Skeletal muscle satellite cell (primary cell): ENCODE measurements at regions not wholly inside any gene's neighbourhood (a gene's known extent, or its start where the extent isn't known, plus 50 kb on each side); places are given as distances from the start of the nearest gene placed in this dataset.
"Not testable (repeated sequence)": the region's sequence is repeated elsewhere in the genome, so short reads cannot be mapped to it uniquely, and the experiment has no call there.

Experiments used
- H3K27me3 ChIP-seq: 2 replicates; pipeline ENCODE4 v1.7.0; 2013; ENCODE audit warnings: low read length; ENCODE audit not compliant: control insufficient read depth, insufficient read depth
- H3K36me3 ChIP-seq: 2 replicates; pipeline ENCODE4 v1.7.0; 2013; ENCODE audit warnings: mild to moderate bottlenecking, control low read depth, low read length; ENCODE audit not compliant: insufficient read depth
- H3K4me1 ChIP-seq: 2 replicates; pipeline ENCODE4 v1.7.0; 2013; ENCODE audit warnings: low read length; ENCODE audit not compliant: control insufficient read depth, insufficient read depth
- H3K4me2 ChIP-seq: 2 replicates; pipeline ENCODE4 v1.7.0; 2013; ENCODE audit warnings: mild to moderate bottlenecking, low read length
- H3K4me3 ChIP-seq: 2 replicates; pipeline ENCODE4 v1.7.0; 2013; ENCODE audit warnings: low read length
- H3K9ac ChIP-seq: 2 replicates; pipeline ENCODE4 v1.7.0; 2013; ENCODE audit warnings: mild to moderate bottlenecking, low read depth, low read length, moderate library complexity
- H3K9me3 ChIP-seq: replicated peaks from 2 replicates; pipeline ENCODE4 v1.7.0; 2013; ENCODE audit warnings: mild to moderate bottlenecking, control low read depth, low read length

DNA sequence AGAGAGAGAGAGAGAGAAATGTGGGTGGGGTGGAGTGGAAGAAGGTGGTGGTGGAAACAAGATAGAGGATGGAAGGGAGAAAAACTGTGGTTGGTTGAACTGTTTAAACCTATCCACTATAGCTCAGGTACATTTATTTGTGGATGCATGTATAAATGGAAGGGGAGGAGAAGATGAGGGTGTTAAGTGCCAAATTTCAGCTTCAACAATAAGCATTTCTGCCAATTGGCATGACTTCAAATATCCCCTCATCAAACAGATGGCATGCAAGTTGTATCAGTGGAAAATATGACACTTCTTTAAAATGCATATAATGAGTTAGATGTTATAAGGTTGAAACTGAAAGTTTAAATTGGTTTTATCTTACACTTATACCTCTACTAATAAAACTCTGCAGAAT, 216.1 kb downstream of the LMBRD1 start:
- Histone ChIP-seq H3K9me3 (no peaks in the 10 kb centered on the region), H3K4me2 (no peak overlapping the region), H3K4me3 (no peak overlapping the region), H3K4me1 (peaks cover 9% of the 10 kb centered on the region), H3K9ac (no peak overlapping the region), H3K27me3 (no peaks in the 10 kb centered on the region), H3K36me3 (no peaks in the 10 kb centered on the region)

DNA sequence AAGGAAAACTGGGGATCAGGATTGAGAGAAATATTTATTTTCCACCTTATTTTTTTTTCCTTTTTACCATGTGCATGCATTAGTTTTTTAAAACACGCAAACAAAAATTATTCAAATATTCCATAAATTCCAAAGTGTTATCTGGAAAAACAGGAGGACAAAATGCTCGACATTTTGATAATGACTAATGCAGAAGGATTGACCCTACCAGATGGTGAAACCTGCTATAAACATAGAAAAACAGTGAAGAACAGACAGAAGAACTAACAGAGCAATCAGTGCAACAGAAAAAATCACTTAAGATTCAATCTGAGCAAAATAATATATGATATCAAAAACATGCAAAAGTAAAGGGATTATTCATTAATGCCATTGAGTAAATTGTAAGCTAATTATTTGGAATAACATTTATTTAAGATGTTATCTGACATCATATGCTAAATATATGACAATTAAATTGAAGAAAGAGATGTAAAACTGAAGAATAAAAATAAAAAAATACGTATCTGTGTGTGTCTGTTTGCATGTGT, 218.4 kb downstream of the LMBRD1 start:
- no peaks in the 10 kb centered on the region for H3K27me3 ChIP-seq
- no peaks in the 10 kb centered on the region for H3K36me3 ChIP-seq
- H3K9me3 ChIP-seq, result no peaks in the 10 kb centered on the region
- no peak overlapping the region for H3K4me2 ChIP-seq
- no peak overlapping the region for H3K4me3 ChIP-seq
- H3K4me1 ChIP-seq, result no peaks in the 10 kb centered on the region
- H3K9ac ChIP-seq, result no peak overlapping the region

DNA sequence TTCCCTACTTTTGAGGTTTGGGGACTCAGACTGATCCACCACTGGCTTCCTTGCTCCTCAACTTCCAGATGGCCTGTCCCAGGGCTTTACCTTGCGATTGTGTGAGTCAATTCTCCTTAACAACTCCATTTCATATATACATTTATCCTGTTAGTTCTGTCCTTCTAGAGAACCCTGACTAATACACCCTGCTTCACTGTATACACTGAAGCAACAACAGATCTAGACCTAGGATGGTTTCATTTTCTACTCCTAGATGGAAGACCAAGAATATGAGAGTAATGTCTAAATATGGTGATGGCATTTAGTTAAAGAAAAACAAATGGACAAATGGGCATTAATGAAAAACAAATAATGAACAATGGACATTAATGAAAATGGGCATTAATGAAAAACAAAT, 225.6 kb downstream of the LMBRD1 start:
- no peaks in the 10 kb centered on the region for H3K9me3 ChIP-seq
- H3K36me3 ChIP-seq, result no peaks in the 10 kb centered on the region
- no peak overlapping the region for H3K4me3 ChIP-seq
- no peaks in the 10 kb centered on the region for H3K27me3 ChIP-seq
- no peaks in the 10 kb centered on the region for H3K4me1 ChIP-seq
- no peak overlapping the region for H3K4me2 ChIP-seq
- no peak overlapping the region for H3K9ac ChIP-seq

DNA sequence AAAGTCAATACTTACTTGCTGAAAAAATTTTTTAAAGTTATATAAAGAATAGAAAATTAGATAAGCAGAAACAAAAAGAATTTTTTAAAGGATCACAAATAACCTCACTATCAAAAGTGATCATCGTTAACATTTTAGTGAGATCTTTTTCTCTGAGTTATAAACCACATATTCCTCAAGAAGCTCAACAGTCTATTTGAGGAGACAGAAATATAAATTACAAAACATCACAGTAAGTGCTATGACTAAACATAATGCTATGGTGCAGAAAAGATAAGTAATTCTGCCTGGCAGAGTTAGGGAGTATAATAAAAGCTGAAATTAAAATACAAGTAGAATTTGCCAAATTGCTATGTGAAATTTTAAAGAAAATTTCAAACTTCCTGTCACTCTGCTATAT, 226.7 kb downstream of the LMBRD1 start:
- Histone ChIP-seq H3K4me2 (no peak overlapping the region), H3K27me3 (no peaks in the 10 kb centered on the region), H3K36me3 (no peaks in the 10 kb centered on the region), H3K4me3 (no peak overlapping the region), H3K9ac (no peak overlapping the region), H3K4me1 (no peaks in the 10 kb centered on the region), H3K9me3 (no peaks in the 10 kb centered on the region)

DNA sequence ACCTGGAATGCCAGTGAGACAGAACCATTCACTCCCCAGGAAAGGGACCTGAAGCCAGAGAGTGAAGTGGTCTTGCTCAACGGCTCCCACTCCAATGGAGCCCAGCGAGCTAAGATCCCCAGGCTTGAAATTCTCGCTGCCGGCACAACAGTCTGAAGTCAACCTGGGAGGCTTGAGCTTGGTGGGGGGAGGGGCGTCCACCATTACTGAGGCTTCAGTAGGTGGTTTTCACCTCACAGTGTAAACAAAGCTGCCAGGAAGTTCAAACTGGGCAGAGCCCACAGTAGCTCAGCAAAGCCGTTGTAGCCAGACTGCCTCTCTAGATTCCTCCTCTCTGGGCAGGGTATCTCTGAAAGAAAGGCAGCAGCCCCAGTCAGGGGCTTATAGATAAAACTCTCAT, 236.2 kb downstream of the LMBRD1 start:
- not testable (repeated sequence) for H3K9me3 ChIP-seq, H3K9ac ChIP-seq, H3K4me2 ChIP-seq, H3K36me3 ChIP-seq, H3K4me1 ChIP-seq, H3K27me3 ChIP-seq, H3K4me3 ChIP-seq

DNA sequence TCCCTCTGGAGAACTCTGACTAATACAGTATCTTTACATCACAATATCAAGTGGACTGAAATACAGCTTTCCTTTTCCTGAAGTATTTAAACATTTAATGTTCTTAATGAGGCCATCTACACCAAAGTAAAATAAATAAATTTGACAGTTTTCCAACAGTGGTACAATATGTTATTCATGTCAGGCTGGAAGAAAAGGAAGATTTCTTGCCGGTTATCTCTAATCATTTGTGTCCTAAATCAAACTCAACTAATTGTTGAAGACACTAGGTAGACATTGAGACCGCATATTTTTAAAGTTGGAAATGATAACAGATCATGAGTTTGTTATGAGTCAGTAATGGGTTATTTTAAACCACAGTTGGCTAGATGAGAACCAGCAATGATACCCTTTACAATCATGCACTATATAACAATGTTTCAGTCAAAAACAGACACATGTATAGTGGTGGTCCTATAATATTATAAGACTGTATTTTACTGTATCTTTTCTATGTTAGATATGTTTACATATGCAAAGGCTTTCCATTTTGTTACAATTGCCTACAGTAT, 241.6 kb downstream of the LMBRD1 start:
- H3K9ac ChIP-seq, result no peak overlapping the region
- no peak overlapping the region for H3K4me3 ChIP-seq
- H3K4me2 ChIP-seq, result no peak overlapping the region
- no peaks in the 10 kb centered on the region for H3K9me3 ChIP-seq
- H3K36me3 ChIP-seq, result no peaks in the 10 kb centered on the region
- H3K27me3 ChIP-seq, result no peaks in the 10 kb centered on the region
- no peaks in the 10 kb centered on the region for H3K4me1 ChIP-seq

DNA sequence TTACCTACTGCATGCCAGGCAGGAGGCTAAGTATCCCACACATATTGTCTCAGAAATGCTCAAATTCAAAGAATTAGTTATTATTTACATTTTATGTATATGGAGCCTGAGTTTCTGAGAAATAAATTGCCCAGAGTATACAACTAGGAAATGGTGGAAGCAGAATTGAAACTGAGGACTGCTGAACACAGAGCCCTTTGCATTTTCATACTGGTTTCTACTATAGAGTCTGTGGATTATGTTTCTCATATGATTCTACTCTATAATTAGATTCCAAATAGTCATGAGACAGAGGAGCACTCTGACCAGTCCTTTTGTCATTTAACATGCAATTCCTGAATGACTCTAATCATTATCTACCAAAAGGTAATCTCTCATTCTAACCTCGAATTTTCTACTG, 254.3 kb downstream of the LMBRD1 start:
- no peaks in the 10 kb centered on the region for H3K9me3 ChIP-seq
- no peaks in the 10 kb centered on the region for H3K36me3 ChIP-seq
- no peaks in the 10 kb centered on the region for H3K27me3 ChIP-seq
- no peak overlapping the region for H3K4me2 ChIP-seq
- H3K9ac ChIP-seq, result no peak overlapping the region
- H3K4me3 ChIP-seq, result no peak overlapping the region
- H3K4me1 ChIP-seq, result no peaks in the 10 kb centered on the region

DNA sequence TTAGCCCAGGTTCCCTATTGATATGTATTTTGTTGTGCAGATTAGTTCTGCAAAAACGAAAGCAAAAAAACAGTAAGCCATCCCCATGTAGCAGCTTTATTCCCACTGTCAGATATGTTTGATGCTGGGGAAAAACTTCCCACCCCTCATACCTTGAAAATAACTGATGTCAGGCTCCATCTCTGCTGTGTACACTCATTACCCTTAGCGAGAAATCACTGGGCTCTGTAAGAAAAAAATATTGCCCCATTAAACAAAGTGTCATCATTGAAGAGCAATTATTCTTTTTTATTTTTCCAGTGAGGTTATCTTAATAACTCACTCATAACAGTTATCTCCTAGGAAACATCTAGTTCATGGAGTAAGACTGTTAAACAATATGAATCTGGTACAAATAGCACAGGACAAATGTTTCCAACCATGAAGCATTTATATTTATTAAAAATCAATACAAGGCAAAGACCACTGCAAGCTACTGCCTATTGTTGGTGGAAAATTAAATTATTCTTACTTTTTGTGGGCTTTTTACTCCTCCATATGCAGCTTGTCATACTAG, 268.8 kb downstream of the LMBRD1 start:
- no peaks in the 10 kb centered on the region for H3K27me3 ChIP-seq
- H3K36me3 ChIP-seq, result no peaks in the 10 kb centered on the region
- no peaks in the 10 kb centered on the region for H3K4me1 ChIP-seq
- no peak overlapping the region for H3K4me3 ChIP-seq
- H3K4me2 ChIP-seq, result no peak overlapping the region
- H3K9me3 ChIP-seq, result no peaks in the 10 kb centered on the region
- H3K9ac ChIP-seq, result no peak overlapping the region

DNA sequence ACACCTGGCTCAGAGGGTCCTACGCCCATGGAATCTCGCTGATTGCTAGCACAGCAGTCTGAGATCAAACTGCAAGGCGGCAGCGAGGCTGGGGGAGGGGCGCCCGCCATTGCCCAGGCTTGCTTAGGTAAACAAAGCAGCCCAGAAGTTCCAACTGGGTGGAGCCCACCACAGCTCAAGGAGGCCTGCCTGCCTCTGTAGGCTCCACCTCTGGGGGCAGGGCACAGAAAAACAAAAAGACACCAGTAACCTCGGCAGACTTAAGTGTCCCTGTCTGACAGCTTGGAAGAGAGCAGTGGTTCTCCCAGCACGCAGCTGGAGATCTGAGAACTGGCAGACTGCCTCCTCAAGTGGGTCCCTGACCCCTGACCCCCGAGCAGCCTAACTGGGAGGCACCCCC, 281.3 kb downstream of the LMBRD1 start:
- H3K4me1 ChIP-seq, H3K9ac ChIP-seq: not testable (repeated sequence)

DNA sequence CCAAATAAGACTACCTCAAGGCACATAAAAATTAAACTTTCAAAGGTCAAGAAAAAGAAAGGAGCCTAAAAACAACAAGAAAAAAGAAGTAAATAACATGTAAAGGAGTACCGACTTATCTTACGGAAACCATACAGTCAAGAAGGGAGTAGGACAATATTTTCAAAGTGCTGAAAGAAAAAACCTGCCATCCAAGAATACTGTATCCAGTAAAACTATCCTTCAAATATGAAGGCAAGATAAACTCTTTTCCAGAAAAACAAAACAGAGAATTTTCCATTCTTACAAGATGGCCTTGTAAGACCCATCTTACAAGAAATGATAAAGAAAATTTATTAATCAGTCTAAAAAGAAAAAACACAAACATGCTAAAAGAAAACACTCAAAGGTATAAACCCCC, 302.2 kb downstream of the LMBRD1 start:
- Histone ChIP-seq H3K4me1 (no peaks in the 10 kb centered on the region), H3K36me3 (no peaks in the 10 kb centered on the region), H3K9ac (no peak overlapping the region), H3K27me3 (no peaks in the 10 kb centered on the region), H3K9me3 (no peaks in the 10 kb centered on the region), H3K4me2 (no peak overlapping the region), H3K4me3 (no peak overlapping the region)

More for the DNA sequence above, 281.3 kb downstream of the LMBRD1 start:
- H3K4me3 ChIP-seq, H3K27me3 ChIP-seq, H3K9me3 ChIP-seq, H3K36me3 ChIP-seq, H3K4me2 ChIP-seq: not testable (repeated sequence)

DNA sequence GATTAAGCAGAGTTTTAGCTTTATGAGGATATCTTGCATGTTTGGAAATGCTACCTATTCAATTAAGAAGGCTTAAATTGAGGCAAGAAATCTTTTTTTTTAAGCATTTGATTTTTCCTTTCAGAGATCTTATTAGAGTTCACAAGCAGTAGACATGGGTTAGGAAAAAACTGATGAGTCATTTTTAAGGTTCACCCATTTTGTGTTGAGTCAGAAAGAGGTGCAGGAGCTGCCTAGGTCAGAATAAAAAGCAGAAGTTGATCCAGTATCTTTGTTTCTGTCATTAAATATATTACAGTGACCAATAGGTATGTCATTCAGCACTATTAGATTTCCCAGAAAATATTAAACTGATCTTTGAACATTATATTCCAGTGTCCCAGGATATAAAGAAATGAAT, 306.8 kb downstream of the LMBRD1 start:
- no peak overlapping the region for H3K9ac ChIP-seq
- no peaks in the 10 kb centered on the region for H3K9me3 ChIP-seq
- no peaks in the 10 kb centered on the region for H3K36me3 ChIP-seq
- no peaks in the 10 kb centered on the region for H3K27me3 ChIP-seq
- H3K4me3 ChIP-seq, result no peak overlapping the region
- no peaks in the 10 kb centered on the region for H3K4me1 ChIP-seq
- no peak overlapping the region for H3K4me2 ChIP-seq

DNA sequence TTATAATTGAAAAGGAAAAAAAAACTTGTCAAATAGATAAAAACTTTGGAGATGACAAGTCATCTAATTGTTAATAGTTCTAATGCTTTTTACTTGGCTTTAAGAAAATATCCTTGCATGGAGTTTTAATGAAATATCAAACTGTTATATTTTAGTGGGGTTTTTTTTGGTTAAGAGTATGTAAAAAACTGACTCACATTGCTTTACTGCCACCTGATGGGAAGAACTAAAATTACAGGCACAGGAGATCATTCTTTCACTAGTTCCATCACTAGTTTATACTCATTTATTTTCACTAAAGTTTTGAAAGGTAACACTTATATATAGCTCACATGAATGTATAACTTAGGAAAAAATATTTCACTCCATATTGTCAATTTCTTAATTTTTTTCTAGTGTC, 309.1 kb downstream of the LMBRD1 start:
- Histone ChIP-seq H3K9me3 (no peaks in the 10 kb centered on the region), H3K4me3 (no peak overlapping the region), H3K4me1 (no peaks in the 10 kb centered on the region), H3K27me3 (no peaks in the 10 kb centered on the region), H3K9ac (no peak overlapping the region), H3K4me2 (no peak overlapping the region), H3K36me3 (no peaks in the 10 kb centered on the region)
